SJSA1 (cell line): ENCODE measurements at regions not wholly inside any gene's neighbourhood (a gene's known extent, or its start where the extent isn't known, plus 50 kb on each side); places are given as distances from the start of the nearest gene placed in this dataset.
A peak's percentile ranks its signal among the peaks of the same experiment; 100 is the strongest.

Experiments used
- DNase-seq, 2 experiments: peaks; one replicate each; pipeline ENCODE4 v3.0.0-alpha.2; 2015 to 2020; ENCODE audit warnings: low spot score in 2 of 2, low read depth in 1 of 2
- H3K27ac ChIP-seq: fragments of 250-450 bp; sonication (Bioruptor Pico); 2 replicates; pipeline ENCODE4 v1.5.1; 2020; ENCODE audit warnings: mild to moderate bottlenecking, moderate library complexity
- H3K27me3 ChIP-seq: fragments of 250-450 bp; sonication (Bioruptor Pico); replicated peaks from 2 replicates; pipeline ENCODE4 v1.5.1; 2020; ENCODE audit warnings: mild to moderate bottlenecking, moderate library complexity
- H3K36me3 ChIP-seq: fragments of 250-450 bp; sonication (Bioruptor Pico); 2 replicates; pipeline ENCODE4 v1.5.1; 2020; ENCODE audit warnings: mild to moderate bottlenecking
- H3K4me1 ChIP-seq: fragments of 250-450 bp; sonication (Bioruptor Pico); replicated peaks from 2 replicates; pipeline ENCODE4 v1.6.1; 2021; ENCODE audit warnings: mild to moderate bottlenecking
- H3K4me3 ChIP-seq: fragments of 250-450 bp; sonication (Bioruptor Pico); 2 replicates; pipeline ENCODE4 v1.5.1; 2020; ENCODE audit warnings: mild to moderate bottlenecking
- H3K9me3 ChIP-seq: fragments of 250-450 bp; sonication (Bioruptor Pico); replicated peaks from 2 replicates; pipeline ENCODE4 v1.5.1; 2020; ENCODE audit warnings: mild to moderate bottlenecking

DNA sequence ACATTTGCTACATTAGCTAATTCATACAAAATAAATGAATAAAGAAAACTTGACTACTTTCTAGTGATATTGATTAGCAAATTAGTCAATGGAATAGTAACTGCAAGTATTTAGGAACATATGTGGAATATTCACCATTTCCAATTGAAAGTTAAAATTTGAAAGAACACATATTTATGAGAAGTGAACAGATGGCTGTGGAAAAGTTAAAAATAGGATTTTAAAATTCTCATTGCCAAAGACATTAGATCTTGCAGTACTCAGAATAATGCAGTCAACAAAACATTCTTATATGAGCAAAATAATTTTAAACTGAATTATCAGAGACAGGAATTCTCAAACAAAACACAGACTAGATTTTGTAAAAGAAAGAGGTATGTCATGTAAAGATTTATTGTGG, 613.9 kb upstream of the NOVA1 start:
- no peak for DNase-seq
- Histone ChIP-seq H3K36me3 (no peaks in the 10 kb centered on the region), H3K4me1 (no peaks in the 10 kb centered on the region), H3K4me3 (no peak overlapping the region), H3K27ac (no peak overlapping the region), H3K27me3 (no peaks in the 10 kb centered on the region), H3K9me3 (no peaks in the 10 kb centered on the region)

GRCh38 chr14:27222671-27223070, 624.8 kb upstream of the NOVA1 start:
- no peaks in the 10 kb centered on the region for H3K9me3 ChIP-seq
- H3K27ac ChIP-seq: no peak overlapping the region
- H3K4me3 ChIP-seq: no peak overlapping the region
- H3K36me3 ChIP-seq: no peaks in the 10 kb centered on the region
- H3K27me3 ChIP-seq: no peaks in the 10 kb centered on the region
- no peaks in the 10 kb centered on the region for H3K4me1 ChIP-seq
- no peak for DNase-seq

- Histone ChIP-seq H3K27me3 (no peaks in the 10 kb centered on the region), H3K36me3 (no peaks in the 10 kb centered on the region), H3K9me3 (no peaks in the 10 kb centered on the region), H3K4me1 (no peaks in the 10 kb centered on the region), H3K4me3 (no peak overlapping the region), H3K27ac (no peak overlapping the region)
- DNase-seq: no peak
Observed at GRCh38 chr14:27223906-27224305, 626.1 kb upstream of the NOVA1 start.

DNA sequence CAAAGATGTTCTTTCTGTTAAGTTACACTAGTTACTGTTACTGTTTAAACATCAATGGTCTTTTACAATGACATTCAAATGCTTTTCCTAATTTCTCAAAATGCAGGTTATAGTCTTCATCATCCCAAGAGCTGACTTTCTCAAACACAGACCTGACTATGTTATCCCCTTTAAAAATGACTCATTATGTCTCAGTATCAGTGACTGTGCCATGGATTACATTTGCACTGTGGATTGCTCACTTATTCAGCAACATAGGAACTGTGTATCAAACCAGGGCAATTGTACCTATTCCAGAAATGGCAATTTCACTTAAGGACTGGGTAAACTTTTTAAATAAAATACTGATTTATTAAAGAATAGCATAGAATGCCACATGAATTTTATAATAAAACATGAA, 630.2 kb upstream of the NOVA1 start:
- no peak overlapping the region for H3K27ac ChIP-seq
- no peaks in the 10 kb centered on the region for H3K36me3 ChIP-seq
- DNase-seq: no peak
- no peak overlapping the region for H3K4me3 ChIP-seq
- no peaks in the 10 kb centered on the region for H3K9me3 ChIP-seq
- H3K4me1 ChIP-seq: no peaks in the 10 kb centered on the region
- H3K27me3 ChIP-seq: no peaks in the 10 kb centered on the region

- H3K27ac ChIP-seq: no peak overlapping the region
- no peaks in the 10 kb centered on the region for H3K36me3 ChIP-seq
- H3K9me3 ChIP-seq: no peaks in the 10 kb centered on the region
- no peaks in the 10 kb centered on the region for H3K27me3 ChIP-seq
- no peak for DNase-seq
- no peak overlapping the region for H3K4me3 ChIP-seq
- no peaks in the 10 kb centered on the region for H3K4me1 ChIP-seq
Observed at GRCh38 chr14:27234331-27234730, 636.5 kb upstream of the NOVA1 start.

DNA sequence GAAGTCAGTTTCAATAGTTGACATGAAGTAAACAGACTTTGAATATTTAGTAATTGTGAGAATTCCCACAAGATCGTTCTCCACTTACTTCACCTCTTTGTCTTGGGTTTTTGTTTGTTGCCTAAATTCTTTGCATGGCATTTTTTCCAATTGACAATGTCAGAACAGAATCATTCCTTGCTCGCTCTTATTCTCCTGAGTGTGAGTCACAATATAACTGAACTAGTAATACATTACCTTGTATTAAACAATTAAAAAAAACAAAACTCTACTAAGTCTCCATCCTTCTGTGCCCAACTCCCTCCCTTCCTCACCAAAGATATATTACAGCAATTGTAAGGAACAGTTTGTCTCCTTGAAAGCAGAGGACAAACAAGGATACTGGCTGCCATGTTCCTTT, 638.8 kb upstream of the NOVA1 start:
- H3K27ac ChIP-seq: no peak overlapping the region
- H3K9me3 ChIP-seq: no peaks in the 10 kb centered on the region
- no peaks in the 10 kb centered on the region for H3K27me3 ChIP-seq
- peak in 1 of 2 experiments; percentile 0 for DNase-seq
- H3K36me3 ChIP-seq: no peaks in the 10 kb centered on the region
- H3K4me3 ChIP-seq: no peak overlapping the region
- no peaks in the 10 kb centered on the region for H3K4me1 ChIP-seq

GRCh38 chr14:27242874-27243273, 645.0 kb upstream of the NOVA1 start:
- Histone ChIP-seq H3K27ac (no peak overlapping the region), H3K27me3 (no peaks in the 10 kb centered on the region), H3K36me3 (no peaks in the 10 kb centered on the region), H3K4me1 (no peaks in the 10 kb centered on the region), H3K9me3 (no peaks in the 10 kb centered on the region; the same call in 1 of the 2 replicates), H3K4me3 (no peak overlapping the region)
- no peak for DNase-seq

DNA sequence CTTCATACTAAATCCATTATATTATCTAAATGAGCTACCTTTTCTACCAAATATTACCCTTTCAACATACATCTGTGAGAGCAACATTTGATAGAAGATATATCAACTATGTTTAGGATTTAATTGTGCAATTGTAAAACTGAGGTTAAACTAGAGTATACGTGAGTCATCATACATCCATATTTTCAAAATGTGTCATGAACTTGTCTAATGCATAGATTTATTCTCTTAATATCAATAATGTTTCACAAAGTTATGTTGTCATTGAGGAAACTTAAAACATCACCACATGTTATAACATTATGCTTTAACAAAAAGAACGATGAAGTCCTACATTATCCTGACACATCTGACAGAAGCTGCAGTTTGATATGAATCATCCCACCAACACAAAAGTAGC, 645.5 kb upstream of the NOVA1 start:
- no peaks in the 10 kb centered on the region for H3K36me3 ChIP-seq
- no peaks in the 10 kb centered on the region for H3K4me1 ChIP-seq
- no peak overlapping the region for H3K27ac ChIP-seq
- no peak overlapping the region for H3K4me3 ChIP-seq
- DNase-seq: no peak
- H3K27me3 ChIP-seq: no peaks in the 10 kb centered on the region
- no peaks in the 10 kb centered on the region; the same call in 1 of the 2 replicates for H3K9me3 ChIP-seq

DNA sequence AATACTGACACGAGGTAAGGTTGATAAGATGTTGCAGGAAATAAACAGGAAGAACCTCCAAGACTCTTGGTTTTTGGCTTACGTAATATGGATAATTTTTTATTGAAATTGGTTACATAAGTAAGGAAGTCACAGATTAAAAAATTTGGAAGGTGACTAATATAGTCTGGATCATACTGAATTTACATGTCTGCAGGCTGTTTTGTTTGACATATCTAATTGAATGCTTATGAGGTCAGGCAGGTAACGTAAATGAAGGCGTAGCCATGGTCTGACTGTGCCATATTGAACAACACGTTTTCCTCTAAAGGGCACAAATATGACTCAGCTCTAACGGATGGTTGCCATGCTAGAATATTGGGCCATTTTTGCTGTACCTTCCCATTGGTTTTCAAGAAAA, 648.1 kb upstream of the NOVA1 start:
- DNase-seq: no peak
- Histone ChIP-seq H3K4me3 (no peak overlapping the region), H3K27ac (no peak overlapping the region), H3K27me3 (no peaks in the 10 kb centered on the region), H3K9me3 (no peaks in the 10 kb centered on the region; the same call in 1 of the 2 replicates), H3K36me3 (no peaks in the 10 kb centered on the region), H3K4me1 (no peaks in the 10 kb centered on the region)

GRCh38 chr14:27253966-27254365, 656.1 kb upstream of the NOVA1 start:
- H3K4me3 ChIP-seq: no peak overlapping the region
- H3K27me3 ChIP-seq: no peaks in the 10 kb centered on the region
- H3K27ac ChIP-seq: no peak overlapping the region
- no peaks in the 10 kb centered on the region for H3K4me1 ChIP-seq
- no peaks in the 10 kb centered on the region for H3K9me3 ChIP-seq
- DNase-seq: no peak
- H3K36me3 ChIP-seq: no peaks in the 10 kb centered on the region

- Histone ChIP-seq H3K27me3 (no peaks in the 10 kb centered on the region), H3K4me3 (no peak overlapping the region), H3K4me1 (no peaks in the 10 kb centered on the region), H3K9me3 (no peaks in the 10 kb centered on the region), H3K36me3 (no peaks in the 10 kb centered on the region), H3K27ac (no peak overlapping the region)
- DNase-seq: no peak
Observed at GRCh38 chr14:27256805-27257204, 659.0 kb upstream of the NOVA1 start.

DNA sequence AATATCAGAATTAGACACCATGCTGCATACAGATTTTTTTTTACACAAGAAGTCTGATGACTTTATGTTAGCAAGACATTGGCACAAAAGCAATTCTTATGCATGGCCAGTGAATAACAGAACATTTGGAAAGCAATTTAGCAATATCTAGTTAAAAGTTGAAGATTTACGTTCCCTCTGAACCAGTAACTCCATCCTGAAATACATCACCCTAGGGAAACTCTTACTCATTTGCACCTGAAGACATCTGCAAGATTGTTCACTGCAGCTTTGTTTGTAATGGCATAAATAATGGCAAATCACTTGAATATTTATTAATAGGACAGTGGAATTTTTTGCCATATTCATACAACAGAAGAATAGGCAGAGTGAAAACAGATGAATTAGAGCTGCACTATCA, 670.0 kb upstream of the NOVA1 start:
- no peak overlapping the region for H3K4me3 ChIP-seq
- no peaks in the 10 kb centered on the region for H3K9me3 ChIP-seq
- H3K27ac ChIP-seq: no peak overlapping the region
- H3K4me1 ChIP-seq: no peaks in the 10 kb centered on the region
- H3K36me3 ChIP-seq: no peaks in the 10 kb centered on the region
- DNase-seq: no peak
- H3K27me3 ChIP-seq: no peaks in the 10 kb centered on the region

DNA sequence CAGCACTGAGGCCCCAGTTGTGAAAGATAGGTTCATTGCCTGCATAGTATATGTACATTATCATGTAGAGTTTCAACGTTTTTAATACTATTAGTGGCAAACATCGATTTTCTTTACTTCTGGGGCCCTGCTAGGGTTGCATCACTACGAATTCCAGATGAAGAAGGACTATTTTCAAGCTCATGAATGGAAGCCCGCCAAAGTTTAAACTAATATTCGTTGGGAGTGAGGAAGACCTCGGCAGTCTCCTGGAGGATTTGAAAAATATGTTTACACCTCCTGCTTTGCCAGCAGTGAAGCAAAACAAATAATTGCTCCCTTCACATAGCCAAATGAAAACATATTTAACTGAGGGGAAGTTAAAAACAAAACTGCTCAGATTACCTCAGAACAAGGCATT, 672.9 kb upstream of the NOVA1 start:
- Histone ChIP-seq H3K9me3 (no peaks in the 10 kb centered on the region), H3K4me3 (no peak overlapping the region), H3K27ac (no peak overlapping the region), H3K27me3 (no peaks in the 10 kb centered on the region), H3K4me1 (no peaks in the 10 kb centered on the region), H3K36me3 (no peaks in the 10 kb centered on the region)
- DNase-seq: no peak

GRCh38 chr14:27278341-27278740, 680.5 kb upstream of the NOVA1 start:
- H3K4me3 ChIP-seq: no peak overlapping the region
- no peaks in the 10 kb centered on the region for H3K27me3 ChIP-seq
- no peak overlapping the region for H3K27ac ChIP-seq
- H3K4me1 ChIP-seq: no peaks in the 10 kb centered on the region
- DNase-seq: no peak
- H3K36me3 ChIP-seq: no peaks in the 10 kb centered on the region
- no peaks in the 10 kb centered on the region for H3K9me3 ChIP-seq

DNA sequence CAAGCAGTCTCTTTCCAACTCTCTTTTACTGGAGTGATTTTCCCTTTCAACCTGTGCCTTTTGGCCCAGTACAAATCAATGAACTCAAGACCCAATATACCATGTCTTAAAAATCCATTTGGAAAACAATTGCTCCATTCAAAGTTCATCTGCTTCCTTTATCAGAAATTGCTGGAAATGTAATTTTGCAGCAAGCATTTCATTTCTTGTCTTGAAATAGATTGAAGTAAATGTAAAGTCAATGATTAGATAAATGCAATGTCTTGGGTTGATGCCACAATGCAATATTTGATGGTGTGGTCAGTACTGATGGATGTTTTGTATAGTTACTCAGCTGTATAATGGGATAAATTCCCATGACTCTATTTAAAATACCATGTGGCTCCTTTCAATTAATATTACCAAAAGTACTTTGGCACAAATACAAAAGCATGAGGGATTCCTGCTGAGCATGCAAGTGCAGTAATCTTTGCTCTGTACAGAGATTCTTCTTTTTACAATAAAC, 707.7 kb upstream of the NOVA1 start:
- no peak overlapping the region for H3K4me3 ChIP-seq
- no peak for DNase-seq
- H3K4me1 ChIP-seq: no peaks in the 10 kb centered on the region
- no peak overlapping the region for H3K27ac ChIP-seq
- no peaks in the 10 kb centered on the region for H3K27me3 ChIP-seq
- 0 out of 2 replicates have a peak, but pooled peaks cover 2% of the 10 kb centered on the region for H3K9me3 ChIP-seq
- H3K36me3 ChIP-seq: no peaks in the 10 kb centered on the region
